Thoracic aorta (tissue), 2 donors: ENCODE measurements at regions not wholly inside any gene's neighbourhood (a gene's known extent, or its start where the extent isn't known, plus 50 kb on each side); places are given as distances from the start of the nearest gene placed in this dataset.

Experiments used
- ATAC-seq: fragments of 150-250 bp; one replicate; pipeline ENCODE4 v1.8.0; 2017; ENCODE audit warnings: low read depth; ENCODE audit not compliant: insufficient number of reproducible peaks, low FRiP score
- DNase-seq: peaks from one replicate; pipeline ENCODE4 v3.0.0-alpha.2; 2020; ENCODE audit warnings: low spot score
- H3K27ac ChIP-seq, 2 donors: fragments of 200-600 bp; sonication (generic); 1 replicate in 1 of 2; 2 replicates in 1 of 2; pipeline ENCODE4 v1.5.1; 2016; ENCODE audit warnings: mild to moderate bottlenecking in 2 of 2, moderate library complexity in 2 of 2
- H3K27me3 ChIP-seq: fragments of 200-600 bp; sonication (generic); replicated peaks from 2 replicates; pipeline ENCODE4 v1.6.0; 2016; ENCODE audit warnings: mild to moderate bottlenecking; ENCODE audit not compliant: insufficient read depth
- H3K36me3 ChIP-seq: fragments of 200-600 bp; sonication (generic); one replicate; pipeline ENCODE4 v1.5.1; 2016
- H3K4me1 ChIP-seq, 2 donors: fragments of 200-600 bp; sonication (generic); 1 replicate in 1 of 2; 2 replicates in 1 of 2; pipeline versions ENCODE4 v1.5.1 to v1.6.0; 2016; ENCODE audit warnings: low read depth in 2 of 2, mild to moderate bottlenecking in 1 of 2; ENCODE audit not compliant: control insufficient read depth in 1 of 2
- H3K4me3 ChIP-seq: fragments of 200-600 bp; sonication (generic); 2 replicates; pipeline ENCODE4 v1.5.1; 2016; ENCODE audit warnings: mild to moderate bottlenecking
- H3K9me3 ChIP-seq: fragments of 200-600 bp; sonication (generic); 2 replicates; pipeline ENCODE4 v1.5.1; 2016
- CTCF ChIP-seq: fragments of 200-600 bp; sonication (generic); IDR thresholded peaks from one replicate; pipeline ENCODE4 v1.5.1; 2019; ENCODE audit warnings: antibody characterized with exemption

GRCh38 chr17:73765824-73766563 lies 121.7 kb upstream of the SDK2 start:
- ATAC-seq (no peak), DNase-seq (no peak)
- Histone ChIP-seq H3K4me3 (no peak overlapping the region), H3K27ac (no peak overlapping the region), H3K27me3 (no peaks in the 10 kb centered on the region), H3K36me3 (no peaks in the 10 kb centered on the region), H3K4me1 (peaks cover 4 to 34% of the 10 kb centered on the region in 2 donors), H3K9me3 (no peaks in the 10 kb centered on the region)
- TF ChIP-seq CTCF: no peak

GRCh38 chr17:73767696-73768095 lies 123.5 kb upstream of the SDK2 start:
- DNase-seq (no peak), ATAC-seq (no peak)
- no peaks in the 10 kb centered on the region for H3K9me3 ChIP-seq

GRCh38 chr17:73768691-73769090 lies 124.4 kb upstream of the SDK2 start:
- peaks cover 10 to 38% of the 10 kb centered on the region in 2 donors for H3K4me1 ChIP-seq
- H3K27me3 ChIP-seq: no peaks in the 10 kb centered on the region
- ATAC-seq: no peak
- no peak overlapping the region for H3K27ac ChIP-seq
- no peak for DNase-seq
- TF ChIP-seq CTCF: no peak
- H3K4me3 ChIP-seq: no peak overlapping the region
- H3K9me3 ChIP-seq: no peaks in the 10 kb centered on the region
- H3K36me3 ChIP-seq: no peaks in the 10 kb centered on the region

More at GRCh38 chr17:73767696-73768095, 123.5 kb upstream of the SDK2 start:
- no peak overlapping the region for H3K27ac ChIP-seq
- H3K36me3 ChIP-seq: no peaks in the 10 kb centered on the region
- H3K4me1 ChIP-seq: peaks cover 10 to 39% of the 10 kb centered on the region in 2 donors
- H3K4me3 ChIP-seq: no peak overlapping the region
- no peaks in the 10 kb centered on the region for H3K27me3 ChIP-seq
- TF ChIP-seq CTCF: no peak

GRCh38 chr17:73769479-73769878 lies 125.2 kb upstream of the SDK2 start:
- Histone ChIP-seq H3K4me3 (no peak overlapping the region), H3K36me3 (no peaks in the 10 kb centered on the region), H3K4me1 (peaks cover 10 to 40% of the 10 kb centered on the region in 2 donors), H3K27me3 (no peaks in the 10 kb centered on the region), H3K9me3 (no peaks in the 10 kb centered on the region), H3K27ac (no peak overlapping the region)
- DNase-seq: no peak
- no peak for ATAC-seq
- no peak for TF ChIP-seq CTCF

GRCh38 chr17:73770115-73770848 lies 126.0 kb upstream of the SDK2 start:
- ATAC-seq (peak; percentile 73), DNase-seq (peak; percentile 31)
- Histone ChIP-seq H3K27ac (peak overlapping the region; percentile 11 to 35), H3K9me3 (no peaks in the 10 kb centered on the region), H3K27me3 (no peaks in the 10 kb centered on the region), H3K36me3 (no peaks in the 10 kb centered on the region), H3K4me1 (peaks cover 10 to 40% of the 10 kb centered on the region in 2 donors), H3K4me3 (peak overlapping the region; percentile 6)
- TF ChIP-seq CTCF: no peak
